ENCODE measurements at regions not wholly inside any gene's neighbourhood (a gene's known extent, or its start where the extent isn't known, plus 50 kb on each side); places are given as distances from the start of the nearest gene placed in this dataset.

DNA sequence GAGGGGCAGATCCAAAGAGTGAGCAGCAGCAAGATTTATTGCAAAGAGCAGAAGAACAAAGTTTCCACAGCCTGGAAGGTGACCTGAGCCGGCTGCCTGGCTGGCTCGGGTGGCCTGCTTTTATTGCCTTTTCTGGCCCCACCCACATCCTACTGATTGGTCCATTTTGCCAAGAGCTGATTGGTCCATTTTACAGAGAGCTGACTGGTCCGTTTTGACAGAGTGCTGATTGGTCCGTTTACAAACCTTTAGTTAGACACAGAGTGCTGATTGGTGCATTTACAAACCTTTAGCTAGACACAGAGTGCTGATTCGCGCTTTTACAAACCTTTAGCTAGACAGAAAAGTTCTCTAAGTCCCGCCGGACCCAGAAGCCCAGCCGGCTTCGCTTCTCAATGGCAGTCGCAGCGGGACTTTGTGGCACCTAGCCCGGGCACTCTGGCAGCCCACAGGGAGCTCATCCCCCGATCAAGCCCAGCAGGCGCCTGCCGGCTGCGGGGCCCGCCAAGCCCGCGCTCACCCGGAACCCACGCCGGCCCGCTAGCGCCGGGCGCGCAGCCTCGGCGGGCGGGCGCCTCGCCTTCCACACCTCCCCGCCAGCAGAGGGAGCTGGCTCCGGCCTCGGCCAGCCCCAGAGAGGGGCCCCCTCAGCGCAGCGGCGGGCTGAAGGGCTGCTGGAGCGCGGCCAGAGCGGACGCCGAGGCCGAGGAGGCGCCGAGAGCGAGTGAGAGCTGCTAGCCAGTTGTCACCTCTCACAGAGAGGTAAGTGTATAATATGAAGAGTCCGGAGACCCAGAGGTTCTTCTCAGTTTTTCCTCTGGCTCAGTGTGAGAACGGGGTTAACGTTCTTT, 339.2 kb downstream of the CHL1 start:
- TF ChIP-seq, protein P1, sequence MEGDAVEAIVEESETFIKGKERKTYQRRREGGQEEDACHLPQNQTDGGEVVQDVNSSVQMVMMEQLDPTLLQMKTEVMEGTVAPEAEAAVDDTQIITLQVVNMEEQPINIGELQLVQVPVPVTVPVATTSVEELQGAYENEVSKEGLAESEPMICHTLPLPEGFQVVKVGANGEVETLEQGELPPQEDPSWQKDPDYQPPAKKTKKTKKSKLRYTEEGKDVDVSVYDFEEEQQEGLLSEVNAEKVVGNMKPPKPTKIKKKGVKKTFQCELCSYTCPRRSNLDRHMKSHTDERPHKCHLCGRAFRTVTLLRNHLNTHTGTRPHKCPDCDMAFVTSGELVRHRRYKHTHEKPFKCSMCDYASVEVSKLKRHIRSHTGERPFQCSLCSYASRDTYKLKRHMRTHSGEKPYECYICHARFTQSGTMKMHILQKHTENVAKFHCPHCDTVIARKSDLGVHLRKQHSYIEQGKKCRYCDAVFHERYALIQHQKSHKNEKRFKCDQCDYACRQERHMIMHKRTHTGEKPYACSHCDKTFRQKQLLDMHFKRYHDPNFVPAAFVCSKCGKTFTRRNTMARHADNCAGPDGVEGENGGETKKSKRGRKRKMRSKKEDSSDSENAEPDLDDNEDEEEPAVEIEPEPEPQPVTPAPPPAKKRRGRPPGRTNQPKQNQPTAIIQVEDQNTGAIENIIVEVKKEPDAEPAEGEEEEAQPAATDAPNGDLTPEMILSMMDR (IDR thresholded peaks at IDR 0.05; ENCODE audit: borderline replicate concordance, control extremely low read depth, extremely low read depth, insufficient read depth, missing control alignments) = no peak
- no peak for DNase-seq (ENCODE audit: low spot score)
- in situ Hi-C loops (cut with MboI; ENCODE audit: low sequenced_read_pairs, unreplicated experiment) = no loop called here

DNA sequence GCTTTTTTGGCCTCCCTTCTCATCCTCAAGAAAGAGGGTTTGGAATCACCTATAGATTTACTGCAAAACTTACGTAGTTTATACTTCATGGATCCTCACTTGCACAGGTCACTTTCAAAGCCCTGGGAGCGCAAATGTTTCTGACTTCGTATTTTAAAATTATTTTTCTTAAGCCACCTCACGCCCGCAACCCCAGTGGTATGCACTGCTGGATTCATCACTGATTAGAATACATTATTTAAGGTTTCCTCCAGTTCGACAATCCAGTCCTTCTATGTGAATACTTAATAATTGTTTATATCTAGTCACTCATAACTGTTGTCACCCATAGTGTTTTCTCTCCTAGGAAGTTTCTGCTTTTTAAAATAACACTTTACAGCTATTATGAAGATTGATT, 339.9 kb downstream of the CHL1 start:
- TF ChIP-seq, protein P1 (IDR thresholded peaks at IDR 0.05; ENCODE audit: borderline replicate concordance, control extremely low read depth, extremely low read depth, insufficient read depth, missing control alignments) = no peak
- in situ Hi-C loops (cut with MboI; ENCODE audit: low sequenced_read_pairs, unreplicated experiment) = no loop called here
- no peak for DNase-seq (ENCODE audit: low spot score)

DNA sequence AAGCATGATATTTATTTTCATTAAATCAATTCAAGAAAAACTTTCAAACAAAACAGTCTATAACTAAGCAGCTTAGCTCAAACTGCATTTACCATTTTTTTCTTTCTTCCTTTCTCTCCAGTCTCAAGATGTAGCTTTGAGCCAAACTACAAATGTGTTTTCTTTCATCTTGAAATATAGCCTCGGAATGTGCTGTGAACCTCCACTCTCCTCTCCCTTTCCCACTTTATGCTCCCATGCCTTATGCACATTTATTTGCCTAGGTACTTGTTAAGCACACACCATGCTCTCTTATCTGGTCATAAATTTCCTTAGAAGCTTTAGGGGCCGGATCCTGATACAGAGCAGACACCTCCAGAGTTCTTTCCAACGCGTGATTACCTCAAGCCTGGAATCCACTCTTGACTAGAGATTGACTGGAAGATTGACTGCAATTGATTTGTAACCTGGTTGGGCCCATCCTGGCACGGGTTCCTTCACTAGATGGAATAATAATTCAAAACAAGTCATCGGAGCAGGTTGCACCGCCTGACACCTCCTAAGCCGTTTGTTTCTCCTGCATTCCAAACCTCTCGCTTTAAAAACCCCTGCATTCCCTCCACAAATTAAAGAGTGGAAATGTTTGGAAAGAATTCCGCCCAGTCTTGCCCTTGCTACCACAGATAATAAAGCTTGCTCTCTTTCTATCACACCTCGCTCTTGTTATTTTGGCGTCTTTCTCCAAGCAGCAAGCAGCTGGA, 344.7 kb downstream of the CHL1 start:
- no peak for DNase-seq (ENCODE audit: low spot score)
- TF ChIP-seq, protein P1 (IDR thresholded peaks at IDR 0.05; ENCODE audit: borderline replicate concordance, control extremely low read depth, extremely low read depth, insufficient read depth, missing control alignments) = no peak
- in situ Hi-C loops (cut with MboI; ENCODE audit: low sequenced_read_pairs, unreplicated experiment) = no loop called here

DNA sequence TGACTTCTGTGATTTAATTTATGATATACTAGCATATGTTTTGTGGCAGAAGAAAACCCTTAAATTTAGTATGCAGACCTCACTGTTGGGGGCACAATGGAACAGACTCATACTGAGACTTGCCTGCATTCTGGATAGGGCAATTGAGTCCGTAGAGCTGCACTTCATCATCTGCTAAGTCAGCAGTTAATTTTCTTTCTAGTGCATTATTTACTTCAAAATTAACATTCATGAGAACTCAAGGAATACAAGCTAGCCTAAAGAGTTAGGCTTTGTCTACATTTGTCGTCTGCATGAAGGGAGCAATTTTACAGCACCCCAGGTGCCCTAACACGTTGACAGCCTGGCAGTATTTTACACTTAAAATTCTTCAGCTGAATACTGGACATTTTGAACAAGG, 345.5 kb downstream of the CHL1 start:
- TF ChIP-seq, protein P1 (IDR thresholded peaks at IDR 0.05; ENCODE audit: borderline replicate concordance, control extremely low read depth, extremely low read depth, insufficient read depth, missing control alignments) = no peak
- in situ Hi-C loops (cut with MboI; ENCODE audit: low sequenced_read_pairs, unreplicated experiment) = no loop called here

DNA sequence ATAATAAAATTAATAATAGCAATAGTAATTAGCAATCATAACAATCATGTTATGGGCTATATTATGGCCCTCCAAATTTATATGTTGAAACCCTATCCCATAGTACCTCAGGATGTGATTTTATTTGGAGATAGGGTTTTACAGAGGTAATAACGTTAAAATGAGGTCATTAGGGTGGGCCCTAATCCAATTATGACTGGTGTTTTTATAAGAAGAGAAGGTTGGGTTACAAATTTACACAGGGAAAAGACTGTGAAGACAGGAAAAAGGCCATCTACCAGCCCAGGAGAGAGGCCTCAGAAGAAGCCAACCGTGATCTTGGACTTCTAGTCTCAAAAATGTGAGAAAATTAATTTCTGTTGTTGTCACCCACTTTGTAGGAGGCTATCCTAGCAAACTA, 353.1 kb downstream of the CHL1 start:
- in situ Hi-C loops (cut with MboI; ENCODE audit: low sequenced_read_pairs, unreplicated experiment) = no loop called here
- DNase-seq (ENCODE audit: low spot score) = no peak
- TF ChIP-seq, protein P1 (IDR thresholded peaks at IDR 0.05; ENCODE audit: borderline replicate concordance, control extremely low read depth, extremely low read depth, insufficient read depth, missing control alignments) = no peak

More for the DNA sequence above, 345.5 kb downstream of the CHL1 start:
- no peak for DNase-seq (ENCODE audit: low spot score)

GRCh38 chr3:550471-550870, 353.9 kb downstream of the CHL1 start:
- DNase-seq (ENCODE audit: low spot score) = no peak
- in situ Hi-C loops (cut with MboI; ENCODE audit: low sequenced_read_pairs, unreplicated experiment) = no loop called here
- TF ChIP-seq, protein P1 (IDR thresholded peaks at IDR 0.05; ENCODE audit: borderline replicate concordance, control extremely low read depth, extremely low read depth, insufficient read depth, missing control alignments) = no peak

Measured in GM13976 (cell line).